ENCODE measurements at regions not wholly inside any gene's neighbourhood (a gene's known extent, or its start where the extent isn't known, plus 50 kb on each side); places are given as distances from the start of the nearest gene placed in this dataset.
"Not testable (repeated sequence)": the region's sequence is repeated elsewhere in the genome, so short reads cannot be mapped to it uniquely, and the experiment has no call there.

DNA sequence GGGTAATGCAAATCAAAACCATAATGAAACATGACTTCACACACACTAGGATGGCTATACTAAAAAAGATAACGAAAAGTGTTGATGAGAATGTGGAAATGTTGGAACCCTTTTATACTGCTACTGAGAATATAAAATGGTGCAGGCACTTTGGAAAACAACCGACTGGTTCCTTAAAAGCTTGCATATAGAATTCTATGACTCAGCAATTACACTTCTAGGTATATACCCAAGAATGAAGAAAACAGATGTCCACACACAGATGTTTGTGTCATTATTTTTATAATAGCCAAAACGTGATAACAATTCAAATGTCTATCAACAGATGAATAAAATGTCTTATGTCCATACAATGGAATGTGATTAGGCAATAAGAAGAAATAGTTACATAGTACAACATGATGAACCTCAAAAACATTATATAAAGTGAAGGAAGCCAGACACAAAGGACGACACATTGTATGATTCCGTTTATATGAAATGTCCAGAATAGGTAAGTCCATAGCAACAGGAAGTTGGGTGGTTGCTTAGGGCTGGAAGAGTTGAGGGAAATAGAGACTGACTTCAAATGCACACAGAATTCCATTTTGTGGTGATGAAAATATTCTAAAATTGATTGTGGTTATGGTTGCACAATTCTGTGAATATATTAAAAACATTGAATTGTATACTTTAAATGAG lies 148.3 kb upstream of the PHYHIPL start:
- DNase-seq (ENCODE audit: low read depth in 4 of 4, low spot score in 3 of 4): no peak

DNA sequence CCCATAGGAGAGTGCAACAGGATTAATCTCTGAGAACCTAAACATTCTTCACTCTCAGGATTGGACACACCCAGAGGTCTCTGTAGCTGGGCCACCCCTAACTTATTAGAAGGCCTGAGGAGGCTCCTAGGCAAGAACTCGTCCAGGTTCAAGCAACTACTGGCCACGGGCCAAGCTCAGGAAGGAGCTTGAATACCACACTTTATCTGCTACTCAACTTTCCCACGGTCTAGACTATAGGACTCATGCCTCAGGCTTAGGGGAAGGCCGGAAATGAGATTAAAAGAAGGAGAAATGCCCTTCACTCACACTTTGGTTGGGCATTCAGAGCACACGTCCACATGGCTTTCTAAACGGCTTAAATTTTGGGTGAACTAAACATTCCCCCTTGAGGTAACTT lies 142.8 kb upstream of the PHYHIPL start:
- no peak for DNase-seq (ENCODE audit: low read depth in 4 of 4, low spot score in 3 of 4)

DNA sequence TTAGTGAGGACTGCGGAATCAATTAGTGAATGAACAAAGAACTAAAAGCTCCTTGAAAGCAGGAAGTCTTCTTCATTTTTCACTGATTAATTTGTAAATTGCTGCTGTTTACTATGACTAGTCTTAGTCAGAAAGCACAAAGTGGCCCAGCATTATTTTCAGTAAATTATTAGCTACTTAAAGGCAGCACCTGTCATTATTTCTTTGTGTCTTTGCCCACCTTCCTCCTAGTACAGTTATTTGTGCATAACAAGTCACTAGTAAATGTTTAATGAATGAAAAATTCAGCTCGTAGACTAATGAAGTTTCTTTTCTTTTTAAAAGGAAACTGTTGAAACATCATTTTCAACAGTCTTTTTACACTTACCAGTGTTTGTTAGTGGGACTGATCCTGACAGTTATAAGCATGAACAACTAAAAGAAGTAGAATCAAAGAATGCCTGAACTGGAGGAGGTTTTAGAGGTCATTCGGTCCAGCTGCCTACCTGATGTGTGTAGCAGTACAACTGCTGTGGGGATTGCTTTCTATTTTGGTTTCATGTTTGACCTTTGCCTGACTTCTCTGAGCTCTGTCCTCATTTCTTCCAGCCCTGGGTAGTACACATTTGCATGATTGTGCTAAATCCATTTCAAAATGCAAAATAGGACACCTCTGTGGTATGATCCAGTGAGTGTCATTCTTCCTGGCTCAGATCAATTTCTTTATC lies 140.0 kb upstream of the PHYHIPL start:
- DNase-seq (ENCODE audit: low read depth in 4 of 4, low spot score in 3 of 4): no peak

DNA sequence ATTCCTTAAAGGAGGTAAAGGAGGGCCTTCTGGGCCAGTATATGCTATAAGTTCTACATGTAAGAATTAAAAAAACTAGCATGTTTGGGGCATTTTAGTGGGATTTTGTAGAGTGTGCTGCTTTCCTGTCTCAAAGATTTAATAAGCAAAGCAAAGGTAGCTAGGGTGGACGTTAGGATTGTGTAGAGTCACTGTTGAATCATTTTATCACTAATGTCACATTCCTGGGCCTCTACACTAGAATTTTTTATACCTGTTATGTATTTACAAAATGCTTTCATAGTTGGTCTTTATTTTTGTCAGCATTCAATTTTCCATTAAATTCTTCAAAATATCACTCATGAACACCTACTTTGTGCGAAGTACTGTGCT lies 139.4 kb upstream of the PHYHIPL start:
- DNase-seq (ENCODE audit: low read depth in 4 of 4, low spot score in 3 of 4): no peak

DNA sequence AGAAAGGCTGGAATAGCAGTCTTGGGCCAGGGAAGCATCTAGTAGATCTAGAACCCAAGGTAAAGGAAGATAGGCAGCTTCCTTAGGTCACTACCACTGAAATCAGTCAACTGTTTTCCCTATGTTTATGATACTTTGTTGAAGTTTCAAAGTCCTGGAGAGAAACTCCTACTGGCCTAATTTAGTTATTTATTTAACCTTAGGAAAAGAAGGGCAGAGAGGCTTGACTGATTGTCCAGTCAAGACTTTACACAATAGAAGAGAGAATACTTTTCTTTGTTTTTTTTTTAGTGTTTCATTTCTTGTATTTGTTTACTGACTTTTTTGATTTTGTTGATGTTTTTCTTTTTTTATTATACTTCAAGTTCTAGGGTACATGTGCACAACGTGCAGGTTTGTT lies 138.9 kb upstream of the PHYHIPL start:
- no peak for DNase-seq (ENCODE audit: low read depth in 4 of 4, low spot score in 3 of 4)

DNA sequence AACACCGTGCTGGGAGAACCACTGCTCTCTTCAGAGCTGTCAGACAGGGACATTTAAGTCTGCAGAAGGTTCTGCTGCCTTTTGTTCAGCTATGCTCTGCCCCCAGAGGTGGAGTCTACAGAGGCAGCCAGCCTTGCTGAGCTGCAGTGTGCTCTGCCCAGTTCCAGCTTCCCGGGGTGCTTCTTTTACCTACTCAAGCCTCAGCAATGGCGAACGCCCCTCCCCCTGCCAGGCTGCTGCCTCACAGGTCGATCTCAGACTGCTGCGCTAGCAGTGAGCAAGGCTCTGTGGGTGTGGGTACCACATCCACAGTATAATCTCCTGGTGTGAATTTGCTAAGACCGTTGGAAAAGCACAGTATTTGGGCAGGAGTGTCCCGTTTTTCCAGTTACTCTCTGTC lies 133.1 kb upstream of the PHYHIPL start:
- not testable (repeated sequence) for DNase-seq (ENCODE audit: low read depth in 4 of 4, low spot score in 3 of 4)

DNA sequence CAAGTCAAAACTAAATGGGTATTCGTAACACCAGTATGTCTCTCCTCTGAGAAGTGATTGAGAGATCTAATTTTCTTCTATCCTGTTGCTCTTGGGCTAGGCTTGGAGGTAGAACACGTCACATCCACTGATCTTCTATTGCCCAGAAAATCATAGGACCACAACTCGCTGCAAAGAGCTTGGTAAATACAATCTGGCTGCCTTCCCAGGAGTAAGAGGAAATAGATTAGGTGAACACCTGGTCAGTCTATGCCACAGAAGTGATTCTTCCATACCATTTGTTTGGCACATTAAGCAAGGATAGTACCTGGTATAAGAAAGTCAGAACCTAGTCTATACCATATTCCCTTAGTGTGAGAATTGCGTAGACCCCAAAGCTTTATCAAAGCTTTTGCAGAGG lies 129.3 kb upstream of the PHYHIPL start:
- DNase-seq (ENCODE audit: low read depth in 4 of 4, low spot score in 3 of 4): no peak

- no peak for DNase-seq (ENCODE audit: low read depth in 4 of 4, low spot score in 3 of 4)
These were observed 128.4 kb upstream of the PHYHIPL start for GRCh38 chr10:59047957-59048618.

DNA sequence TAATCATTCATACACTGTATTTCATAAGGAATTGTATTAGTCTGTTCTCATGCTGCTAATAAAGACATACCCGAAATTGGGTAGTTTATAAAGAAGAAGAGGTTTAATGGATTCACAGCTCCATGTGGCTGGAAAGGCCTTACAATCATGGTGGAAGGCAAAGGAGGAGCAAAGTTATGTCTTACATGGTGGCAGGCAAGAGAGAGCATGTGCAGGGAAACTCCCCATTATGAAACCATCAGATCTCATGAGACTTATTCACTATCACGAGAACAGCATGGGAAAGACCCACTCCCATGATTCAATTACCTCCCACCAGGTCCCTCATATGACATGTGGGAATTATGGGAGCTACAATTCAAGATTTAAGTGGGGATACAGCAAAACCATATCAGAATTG lies 122.9 kb upstream of the PHYHIPL start:
- DNase-seq (ENCODE audit: low read depth in 4 of 4, low spot score in 3 of 4): not testable (repeated sequence)

GRCh38 chr10:59055045-59055444 lies 121.4 kb upstream of the PHYHIPL start:
- DNase-seq (ENCODE audit: low read depth in 4 of 4, low spot score in 3 of 4): no peak

DNA sequence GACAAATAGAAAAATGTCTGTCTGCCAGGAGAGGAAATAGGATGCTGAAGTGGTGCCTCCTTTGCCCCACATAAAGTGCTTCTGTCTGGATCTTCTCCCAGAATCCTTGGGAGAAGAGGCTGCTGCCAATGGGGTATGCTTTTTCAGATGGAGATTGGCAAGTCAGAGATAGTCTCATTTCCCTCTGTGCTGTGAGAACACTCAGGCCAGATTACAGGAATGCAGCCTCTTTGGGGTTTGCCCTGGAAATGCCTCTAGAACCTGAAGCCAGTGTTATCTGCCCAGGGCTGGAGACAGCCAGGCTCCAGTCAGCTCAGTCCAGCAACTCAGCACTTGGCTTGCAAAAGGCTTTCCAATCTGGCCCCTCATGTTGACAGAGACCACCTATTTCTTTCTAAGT lies 119.1 kb upstream of the PHYHIPL start:
- DNase-seq (ENCODE audit: low read depth in 4 of 4, low spot score in 3 of 4): no peak

GRCh38 chr10:59060852-59061251 lies 115.6 kb upstream of the PHYHIPL start:
- no peak for DNase-seq (ENCODE audit: low read depth in 4 of 4, low spot score in 3 of 4)

DNA sequence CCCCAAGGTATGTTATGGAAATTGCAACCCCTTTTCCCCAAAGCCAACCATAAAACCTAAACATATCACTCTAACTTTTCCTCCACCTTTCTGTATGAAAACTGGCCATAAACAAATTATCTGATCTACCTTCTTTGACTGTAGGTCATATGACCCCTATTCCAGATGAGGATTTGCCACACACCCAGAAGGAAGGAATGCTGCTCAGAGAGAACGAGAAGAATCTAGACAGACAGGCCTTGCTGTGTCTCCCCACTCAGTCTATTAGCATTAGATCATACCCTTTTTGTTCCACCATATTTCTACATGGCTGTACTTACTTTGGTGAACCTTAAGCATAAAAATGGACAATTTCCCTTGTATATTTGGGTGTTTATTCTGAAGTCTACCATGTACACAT lies 113.0 kb upstream of the PHYHIPL start:
- no peak for DNase-seq (ENCODE audit: low read depth in 4 of 4, low spot score in 3 of 4)

GRCh38 chr10:59064080-59064692 lies 112.3 kb upstream of the PHYHIPL start:
- DNase-seq (ENCODE audit: low read depth in 4 of 4, low spot score in 3 of 4): no peak

GRCh38 chr10:59064759-59065539 lies 111.5 kb upstream of the PHYHIPL start:
- DNase-seq (ENCODE audit: low read depth in 4 of 4, low spot score in 3 of 4): no peak

DNA sequence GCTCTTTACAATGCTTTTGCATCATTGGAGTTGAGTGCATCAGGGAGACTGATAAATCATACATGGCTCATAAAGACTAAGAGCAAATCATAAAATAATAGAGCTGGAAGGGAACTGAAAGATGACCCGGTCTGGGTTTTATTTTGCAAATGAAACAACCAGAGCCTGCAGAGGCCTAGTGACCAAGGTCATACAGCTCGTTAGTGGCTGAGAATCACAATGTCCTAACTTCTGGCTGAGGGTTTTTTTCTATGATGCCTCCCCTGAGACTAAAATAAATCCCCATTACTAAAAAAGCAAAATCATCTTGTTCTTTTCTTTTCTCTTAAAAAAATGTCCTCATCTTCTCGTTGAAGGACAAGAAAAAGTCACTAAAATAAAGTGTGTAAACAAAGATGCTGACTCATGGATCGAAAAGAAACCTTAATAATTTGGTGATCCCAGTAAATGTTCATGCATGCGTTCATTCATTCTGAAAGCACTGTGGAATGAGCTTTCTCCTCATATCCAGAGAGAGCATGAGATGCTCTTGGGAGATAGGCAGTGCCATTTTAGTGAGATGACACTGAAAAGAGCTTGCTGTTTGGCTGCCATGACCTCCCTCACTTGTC lies 107.8 kb upstream of the PHYHIPL start:
- DNase-seq (ENCODE audit: low read depth in 4 of 4, low spot score in 3 of 4): no peak

DNA sequence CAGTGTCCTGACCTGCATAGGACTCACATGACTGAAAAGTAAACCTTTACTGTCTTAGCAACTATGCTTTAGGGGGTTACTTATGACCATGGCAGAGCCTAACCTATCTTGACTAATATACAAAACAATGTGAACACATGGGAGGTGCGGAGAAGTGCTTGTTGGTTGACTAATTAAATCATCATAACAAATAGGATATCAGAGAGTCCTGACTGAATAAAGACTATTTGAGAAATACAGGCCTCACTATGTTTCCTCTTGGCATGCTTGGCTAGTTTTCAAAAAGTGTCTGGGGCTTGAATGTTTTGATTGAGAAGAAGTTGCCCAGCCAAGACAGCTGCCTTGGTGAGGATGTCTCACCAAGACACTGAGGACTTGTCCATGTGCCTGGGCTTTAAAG lies 104.4 kb upstream of the PHYHIPL start:
- DNase-seq (ENCODE audit: low read depth in 4 of 4, low spot score in 3 of 4): no peak

DNA sequence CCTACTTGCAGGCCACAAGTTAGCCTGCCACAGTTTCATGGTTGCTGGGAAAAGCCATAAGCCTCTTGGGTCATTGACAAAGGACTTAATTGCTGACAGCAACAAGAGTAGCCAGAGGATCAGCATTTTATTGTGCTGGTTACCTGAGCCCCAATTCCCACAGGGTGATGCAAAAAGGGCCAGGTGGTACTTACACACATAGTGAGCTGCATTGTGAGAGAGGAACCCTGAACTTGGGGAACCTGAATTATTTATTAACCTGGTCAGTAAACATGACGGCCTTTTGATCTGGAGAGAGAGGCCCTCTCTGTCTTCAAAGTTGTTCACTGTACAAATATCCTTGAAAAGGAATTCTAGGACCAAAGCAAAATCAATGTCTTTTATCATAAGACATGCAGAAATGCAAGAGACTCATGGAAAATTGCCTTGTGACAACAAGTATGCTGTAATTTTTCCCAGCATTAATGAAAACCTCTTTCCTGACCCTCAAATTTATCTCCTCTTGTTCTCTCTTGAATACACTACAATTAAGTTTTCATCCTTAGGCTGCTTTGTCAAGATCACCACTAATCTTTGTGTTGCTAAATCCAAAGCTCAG lies 102.9 kb upstream of the PHYHIPL start:
- no peak for DNase-seq (ENCODE audit: low read depth in 4 of 4, low spot score in 3 of 4)

GRCh38 chr10:59075576-59075975 lies 100.9 kb upstream of the PHYHIPL start:
- no peak for DNase-seq (ENCODE audit: low read depth in 4 of 4, low spot score in 3 of 4)

DNA sequence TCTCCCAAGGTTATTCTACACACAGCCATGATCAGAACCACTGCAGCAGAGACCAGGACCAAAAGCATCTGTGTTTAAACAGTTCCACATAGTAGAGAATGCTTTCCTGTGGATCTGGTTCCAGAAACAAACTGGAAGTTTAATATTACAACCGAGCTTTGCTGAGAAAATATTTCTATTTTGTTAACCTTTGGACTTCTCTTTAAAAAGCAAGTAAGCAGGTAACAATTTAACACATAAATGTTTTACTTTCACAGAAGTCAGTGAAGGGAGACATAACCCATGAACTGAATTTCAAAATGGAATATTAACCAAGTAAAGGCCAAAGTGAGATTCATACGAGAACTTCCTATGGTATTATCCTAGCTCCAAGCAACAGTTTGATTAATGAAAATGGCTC lies 98.6 kb upstream of the PHYHIPL start:
- DNase-seq (ENCODE audit: low read depth in 4 of 4, low spot score in 3 of 4): no peak

All from left renal pelvis (tissue), 4 donors.